H54 (cell line): ENCODE measurements at regions not wholly inside any gene's neighbourhood (a gene's known extent, or its start where the extent isn't known, plus 50 kb on each side); places are given as distances from the start of the nearest gene placed in this dataset.

Experiments
- DNase-seq: peaks from one replicate; pipeline ENCODE4 v3.0.0; 2011; ENCODE audit warnings: low spot score, mixed read lengths; ENCODE audit not compliant: insufficient read length
- FAIRE-seq: peaks from 3 replicates; lab custom pipeline; 2011; peaks lifted over from hg19 to GRCh38; lab: Jason Lieb, UNC
- POLR2A ChIP-seq: IDR thresholded peaks from 2 replicates; pipeline ENCODE4 v1.6.1; 2011; ENCODE audit warnings: low read depth, mild to moderate bottlenecking, low read length

DNA sequence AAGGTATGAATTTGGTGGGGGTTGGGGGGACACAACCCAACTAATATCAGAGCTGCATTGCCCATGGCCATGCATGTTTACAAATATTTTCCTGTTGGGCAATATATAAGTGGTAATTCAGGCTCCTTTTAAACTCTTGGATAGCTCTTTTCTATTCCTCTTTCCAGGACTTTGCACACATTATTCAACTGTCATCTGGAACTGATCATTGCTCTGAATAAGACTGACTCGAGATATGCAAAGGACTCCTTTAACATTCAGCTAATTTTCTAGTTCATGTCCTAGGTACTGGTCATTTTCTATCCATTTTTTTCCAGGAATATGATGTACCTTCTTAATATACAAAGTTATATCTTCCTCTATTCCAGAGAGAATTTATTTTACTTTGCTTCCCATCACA, 89.5 kb upstream of the STK32A start:
- DNase-seq = no peak

DNA sequence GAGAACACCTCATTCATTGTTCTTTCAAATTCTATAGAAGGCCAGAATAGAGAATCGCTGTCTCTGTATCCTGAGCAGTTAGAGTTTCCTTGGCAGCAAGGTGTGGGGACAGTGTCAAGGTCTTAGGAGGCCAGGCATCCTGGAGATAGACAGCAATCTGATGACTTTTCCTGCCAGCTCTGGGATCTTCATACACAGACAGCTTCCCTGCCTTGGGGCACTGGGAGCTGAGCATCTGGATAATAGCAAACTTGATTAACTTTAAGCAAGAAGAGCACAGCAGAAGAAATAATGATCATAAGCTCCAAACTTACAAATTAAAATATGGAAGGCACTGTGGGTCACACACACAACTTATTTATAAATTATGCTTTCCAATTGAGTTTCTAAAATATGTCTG, 86.1 kb upstream of the STK32A start:
- no peak for FAIRE-seq
- no peak for DNase-seq
- no peak for TF ChIP-seq POLR2A

More for the DNA sequence above, 89.5 kb upstream of the STK32A start:
- no peak for TF ChIP-seq POLR2A
- FAIRE-seq = no peak

DNA sequence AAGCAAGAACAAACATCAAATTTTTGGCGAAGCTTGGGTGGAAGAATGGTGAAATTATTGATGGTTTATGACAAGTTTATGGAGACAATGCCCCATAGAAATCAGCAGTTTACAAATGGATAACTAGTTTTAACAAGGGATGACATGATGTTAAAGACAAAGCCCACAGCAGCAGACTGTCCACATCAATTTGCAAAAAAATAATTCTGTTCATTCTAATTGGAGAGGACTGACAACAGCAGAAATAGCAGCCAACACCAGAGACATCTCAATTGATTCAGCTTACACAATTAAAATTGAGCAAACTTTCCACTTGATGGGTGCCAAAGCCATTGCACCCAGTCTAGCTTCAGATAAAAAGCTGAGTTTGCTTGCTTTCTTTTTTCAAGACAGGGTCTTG, 82.7 kb upstream of the STK32A start:
- TF ChIP-seq POLR2A = no peak
- DNase-seq = no peak
- no peak for FAIRE-seq

DNA sequence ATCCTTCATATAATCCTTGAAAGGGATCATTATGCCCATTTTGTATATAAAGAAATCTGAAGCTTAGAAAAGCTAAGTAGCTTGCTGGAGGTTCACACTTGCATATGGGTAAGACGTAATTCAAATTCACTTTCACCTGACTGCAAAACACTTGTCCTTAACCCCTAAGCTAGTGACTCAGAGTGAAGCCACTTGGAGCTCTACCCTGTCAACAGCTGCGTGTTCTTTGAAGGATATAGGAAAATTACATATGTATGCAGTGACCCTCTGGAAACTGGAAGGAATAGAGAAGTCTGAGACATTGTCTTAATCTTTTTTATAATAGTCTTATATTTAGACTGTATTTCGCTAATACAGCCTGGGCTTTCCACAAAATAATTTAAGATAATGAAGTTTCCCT, 80.0 kb upstream of the STK32A start:
- DNase-seq (no peak), FAIRE-seq (no peak)
- TF ChIP-seq POLR2A = no peak

DNA sequence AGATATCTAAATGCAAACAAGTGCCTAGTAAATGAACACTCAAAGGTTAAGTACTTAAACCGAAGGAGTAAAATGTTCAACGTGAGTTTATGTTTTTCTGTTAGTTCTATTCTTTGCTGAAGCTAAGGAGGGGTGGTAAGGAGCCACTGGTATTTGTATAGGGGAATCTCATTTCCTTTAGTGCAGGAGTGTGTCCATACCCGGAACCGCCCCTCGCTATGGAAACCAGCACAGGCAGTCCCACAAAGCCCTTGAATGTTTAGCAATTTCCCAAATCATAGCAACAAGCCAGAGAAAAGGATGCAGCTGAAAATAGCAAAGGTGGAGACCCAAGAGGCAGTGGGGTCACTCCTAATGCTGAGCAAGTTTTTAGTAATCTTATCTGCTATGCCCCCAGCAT, 78.8 kb upstream of the STK32A start:
- DNase-seq (no peak), FAIRE-seq (no peak)
- no peak for TF ChIP-seq POLR2A

DNA sequence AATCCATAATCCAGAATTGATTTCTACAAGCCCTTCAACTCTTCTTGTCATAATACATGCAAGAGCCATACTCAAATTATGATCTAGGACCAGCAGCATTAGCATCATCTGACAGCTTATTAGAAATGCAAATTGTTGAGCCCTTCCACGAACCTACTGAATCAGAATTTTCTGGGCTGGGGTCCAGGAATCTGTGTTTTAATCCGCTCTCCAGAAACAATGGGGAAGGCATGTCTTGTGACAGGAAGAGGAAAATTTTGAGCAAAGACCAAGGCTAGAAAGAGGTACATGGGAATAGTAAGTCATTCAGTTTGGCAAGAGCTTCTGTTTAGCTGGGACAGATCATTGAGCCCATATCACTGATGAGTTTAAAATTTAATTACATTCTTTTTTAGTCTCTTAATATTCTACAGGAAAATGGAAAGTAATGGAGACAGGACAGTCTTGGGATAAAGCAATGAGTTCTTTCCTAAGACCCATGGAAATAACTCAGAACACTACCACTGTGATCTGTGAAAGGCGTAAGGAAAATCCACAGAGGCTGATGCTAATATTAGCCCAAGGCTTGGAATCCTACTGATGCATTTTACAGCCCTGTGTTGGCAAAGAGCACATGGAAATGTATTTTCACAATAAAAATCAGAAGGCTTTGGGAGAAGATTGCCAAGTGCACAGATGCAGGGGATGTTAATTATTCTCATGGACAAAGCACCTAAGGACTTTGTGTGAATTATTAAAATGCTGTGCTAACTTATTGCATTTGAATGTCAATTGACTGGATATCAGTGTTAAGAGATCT, 73.7 kb upstream of the STK32A start:
- DNase-seq = no peak
- no peak for TF ChIP-seq POLR2A
- FAIRE-seq = no peak

DNA sequence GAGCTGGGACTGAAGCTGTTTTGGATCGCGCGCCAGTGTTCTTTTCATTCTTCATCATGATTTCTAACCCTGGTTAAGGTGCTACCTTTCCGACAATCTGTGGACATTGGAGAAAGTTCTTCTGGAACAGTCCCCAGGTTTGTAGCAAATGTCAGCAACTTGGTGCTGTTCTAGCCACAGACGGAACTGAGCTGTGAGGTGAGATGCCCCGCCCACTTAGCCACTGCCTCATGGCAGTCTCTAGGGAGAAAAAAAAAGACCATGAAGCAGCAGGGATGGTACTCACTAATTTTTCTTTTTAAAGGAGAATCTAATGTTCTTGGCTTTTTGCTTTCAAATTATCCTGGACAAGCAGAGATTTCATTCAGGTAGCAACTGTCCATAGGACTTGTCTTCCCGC, 72.1 kb upstream of the STK32A start:
- TF ChIP-seq POLR2A = no peak
- DNase-seq = no peak
- FAIRE-seq = no peak

DNA sequence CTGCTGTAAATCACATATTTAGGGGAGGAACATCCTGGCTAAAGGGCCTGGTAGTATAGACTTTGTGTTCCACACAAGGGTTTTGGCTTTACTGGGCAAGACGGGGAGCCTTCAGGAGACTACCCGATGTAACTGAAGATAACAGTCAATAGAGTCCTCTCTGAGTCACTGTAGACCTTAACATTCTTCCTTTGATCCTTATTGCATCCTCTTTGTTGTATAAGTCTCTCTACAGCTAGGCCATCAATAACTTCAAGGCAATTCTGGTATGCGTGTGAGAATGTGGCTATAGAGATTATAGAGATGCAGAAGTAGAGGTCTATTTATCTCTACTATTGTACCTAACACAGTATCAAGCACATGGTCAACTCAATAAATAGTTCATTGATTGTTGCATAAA, 67.3 kb upstream of the STK32A start:
- DNase-seq = no peak
- TF ChIP-seq POLR2A = no peak
- no peak for FAIRE-seq

DNA sequence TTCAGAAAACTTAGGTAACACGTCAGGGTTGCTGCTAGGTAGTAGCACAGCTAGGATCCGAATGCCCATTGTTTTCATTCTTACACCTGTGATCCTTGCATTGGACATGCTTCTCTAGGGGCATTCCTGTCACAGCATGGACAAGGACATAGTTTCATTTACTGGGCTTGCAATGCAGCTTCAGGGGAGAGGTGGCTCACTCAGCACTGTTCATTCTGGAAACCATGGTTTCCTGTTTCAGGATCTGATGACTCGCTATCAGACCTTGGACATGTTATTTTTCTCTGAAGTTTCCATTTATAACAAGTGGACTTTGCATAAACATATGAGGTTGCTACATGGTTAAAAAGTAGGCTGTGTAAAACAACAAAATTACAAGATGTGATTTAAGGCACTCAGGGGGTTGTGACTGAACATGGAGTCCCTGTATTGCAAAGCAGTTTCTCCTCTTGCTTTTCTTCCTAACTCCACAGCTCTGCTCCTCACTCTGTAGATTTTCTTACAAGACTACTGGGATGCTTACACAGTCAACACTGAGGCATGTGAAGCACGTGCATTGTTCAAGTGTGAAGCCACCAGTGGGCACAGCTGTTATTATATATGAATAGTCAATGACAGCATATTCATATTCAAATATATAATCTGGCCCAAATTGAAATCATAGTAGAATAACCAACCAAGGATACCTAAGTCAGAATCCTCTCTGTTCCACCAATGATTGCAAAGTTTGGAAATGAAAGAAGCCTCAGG, 66.1 kb upstream of the STK32A start:
- DNase-seq = no peak
- no peak for TF ChIP-seq POLR2A
- no peak for FAIRE-seq

DNA sequence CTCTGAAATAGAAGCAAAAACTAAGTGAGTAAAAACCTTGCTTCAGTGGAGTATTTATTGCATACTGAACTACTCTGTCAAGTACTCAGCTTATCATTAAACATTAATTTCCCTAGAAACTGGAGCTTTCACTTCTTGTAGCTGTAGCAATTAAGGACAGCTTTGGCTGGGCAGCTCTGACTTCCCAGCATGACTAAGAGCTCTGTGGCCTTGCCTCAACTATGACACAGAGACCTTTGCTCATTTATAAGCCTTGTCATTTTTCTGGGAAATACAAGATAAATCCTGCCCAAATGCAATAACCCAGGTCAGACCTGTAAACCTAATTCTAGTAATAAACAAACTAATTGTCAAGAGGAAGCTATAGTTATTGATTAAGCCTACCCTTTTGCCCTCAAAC, 65.4 kb upstream of the STK32A start:
- DNase-seq (no peak), FAIRE-seq (no peak)
- no peak for TF ChIP-seq POLR2A

DNA sequence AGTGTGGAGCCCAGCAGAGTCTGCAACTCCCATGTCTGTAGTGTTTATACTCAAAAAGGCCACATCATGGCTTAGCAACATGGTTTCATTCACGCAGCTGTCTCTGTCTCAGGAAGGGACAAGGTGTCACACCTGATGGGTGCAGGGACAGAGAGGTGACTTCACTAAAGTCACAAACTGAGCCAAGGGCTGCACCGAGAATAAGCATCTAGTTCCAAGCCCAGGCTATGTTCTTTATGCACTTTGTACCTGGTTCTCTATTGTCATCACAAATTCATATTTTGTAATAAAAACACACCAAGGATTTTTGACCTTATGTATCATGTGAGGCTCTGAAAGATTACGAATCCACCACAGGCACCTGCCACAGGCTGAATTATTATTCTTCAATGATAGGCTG, 64.9 kb upstream of the STK32A start:
- FAIRE-seq (no peak), DNase-seq (no peak)
- no peak for TF ChIP-seq POLR2A

DNA sequence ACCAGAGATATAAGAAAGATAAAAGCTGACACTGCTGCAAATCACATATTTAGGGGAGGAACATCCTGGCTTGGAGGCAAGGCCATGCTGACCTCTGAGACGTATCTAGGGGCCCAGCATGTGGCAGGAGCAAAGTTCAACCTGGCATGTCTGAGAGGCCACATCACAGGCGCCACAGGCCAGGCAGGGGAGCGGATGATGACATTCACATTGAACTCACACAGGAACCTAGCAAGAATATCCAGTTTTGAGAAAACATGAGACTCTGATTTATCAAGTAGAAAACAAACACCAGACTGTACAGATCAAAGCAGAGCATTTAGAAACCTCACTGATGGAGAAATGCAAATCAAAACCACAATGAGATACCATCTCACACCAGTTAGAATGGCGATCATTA, 64.2 kb upstream of the STK32A start:
- no peak for FAIRE-seq
- DNase-seq = no peak
- no peak for TF ChIP-seq POLR2A

DNA sequence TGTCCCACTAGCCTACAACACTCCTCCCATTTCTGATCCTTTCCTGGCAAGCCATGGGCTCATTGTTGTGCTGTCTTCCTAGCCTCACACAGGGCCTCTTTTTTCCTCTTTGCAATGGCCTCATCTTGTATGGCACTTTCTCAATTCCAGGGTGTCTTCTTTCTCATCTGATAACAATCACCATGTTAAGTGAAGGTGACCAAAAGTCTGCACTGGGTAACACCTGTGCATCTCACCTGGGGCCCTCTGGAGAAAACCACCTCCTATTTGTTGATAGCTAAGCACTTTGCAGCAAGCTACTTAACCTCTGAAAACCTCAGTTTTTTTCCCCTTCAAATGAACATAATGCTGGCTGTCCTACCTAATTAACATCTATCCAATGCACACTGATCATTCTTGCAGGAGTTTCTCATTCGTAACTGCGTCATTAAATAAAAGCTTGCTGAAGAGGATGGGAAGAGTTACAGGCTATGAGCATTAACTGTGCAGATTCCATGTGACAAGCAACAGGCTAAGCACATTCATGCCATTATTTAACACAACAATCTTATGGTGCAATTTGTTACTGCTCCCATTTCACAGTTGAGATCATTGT, 60.1 kb upstream of the STK32A start:
- no peak for TF ChIP-seq POLR2A
- no peak for FAIRE-seq
- no peak for DNase-seq

DNA sequence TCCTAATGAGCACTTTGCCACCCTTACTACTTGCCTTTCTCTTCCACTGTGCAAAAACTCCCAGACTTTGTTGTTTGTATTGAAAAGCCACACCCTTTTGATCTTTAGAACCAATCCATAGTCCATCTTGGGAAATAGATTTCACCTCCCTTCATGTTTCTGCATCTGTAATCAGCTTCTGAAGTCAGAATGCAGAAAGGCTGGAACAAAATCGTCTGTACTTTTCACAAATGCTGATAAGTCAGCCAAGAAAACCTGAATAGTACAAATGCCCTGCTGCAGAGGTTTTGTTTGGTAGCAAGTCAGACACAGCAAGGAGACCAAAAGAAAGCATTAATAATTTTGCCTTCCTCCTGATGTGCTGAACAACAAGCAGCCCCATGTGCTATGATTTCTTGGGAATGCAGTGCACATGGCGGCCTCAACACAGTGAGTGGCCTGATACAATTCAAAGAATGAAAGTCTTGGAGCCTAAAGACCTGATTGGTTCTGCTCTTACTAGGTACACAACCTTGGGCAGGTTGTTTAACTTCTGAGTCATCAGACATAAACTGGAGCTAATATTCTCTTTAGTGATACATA, 59.2 kb upstream of the STK32A start:
- no peak for FAIRE-seq
- no peak for TF ChIP-seq POLR2A
- DNase-seq = no peak

DNA sequence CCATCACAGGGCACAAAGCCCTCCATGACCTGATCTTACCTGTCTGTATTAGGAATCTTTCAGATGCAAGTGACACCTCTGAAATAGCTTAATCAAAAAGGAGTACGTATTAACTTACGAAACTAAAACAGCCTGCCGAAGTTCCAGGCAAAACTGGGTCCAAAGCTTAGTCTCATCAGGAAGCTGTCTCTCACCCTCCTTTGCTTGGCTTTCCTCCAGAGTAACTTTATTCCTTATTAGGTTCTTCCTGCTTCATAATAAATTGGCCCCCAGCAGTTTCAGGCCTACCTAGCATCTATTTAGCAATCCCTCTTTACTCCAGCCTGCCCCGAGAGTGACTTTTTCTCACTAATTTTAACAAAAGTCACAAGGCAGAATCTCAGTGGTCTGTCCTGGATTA, 58.4 kb upstream of the STK32A start:
- FAIRE-seq = no peak
- no peak for TF ChIP-seq POLR2A
- no peak for DNase-seq
